WTC11 (cell line): ENCODE measurements at regions not wholly inside any gene's neighbourhood (a gene's known extent, or its start where the extent isn't known, plus 50 kb on each side); places are given as distances from the start of the nearest gene placed in this dataset.

Experiments
- ATAC-seq: fragments of 200-7000 bp; cut with Tn5 transposase; 2 replicates; pipeline ENCODE4 v1.10.0; 2021; ENCODE audit warnings: mild to moderate bottlenecking, moderate library complexity
- CTCF ChIA-PET: fragments of 300-600 bp; sonication (Branson Sonifier 250); formaldehyde crosslinking; loops from one replicate; lab custom pipeline; 2021; ENCODE audit warnings: antibody characterized with exemption; lab: Charles Lee
- POLR2A ChIA-PET: fragments of 350-600 bp; sonication (Branson Sonifier 250); formaldehyde crosslinking; loops from one replicate; lab custom pipeline; 2021; ENCODE audit warnings: antibody characterized with exemption; lab: Charles Lee
- DNase-seq: peaks from one replicate; pipeline ENCODE4 v3.0.0; 2021; ENCODE audit warnings: low spot score
- H3K27ac Mint-ChIP-seq: 2 replicates; pipeline ENCODE4 v1.8.0; 2021; ENCODE audit warnings: mixed read lengths
- H3K27me3 Mint-ChIP-seq: 2 replicates; pipeline ENCODE4 v1.8.0; 2021; ENCODE audit warnings: low read depth, mild to moderate bottlenecking, moderate library complexity, mixed read lengths
- H3K36me3 Mint-ChIP-seq: 2 replicates; pipeline ENCODE4 v1.8.0; 2021; ENCODE audit warnings: mixed read lengths
- H3K4me1 Mint-ChIP-seq: 2 replicates; pipeline ENCODE4 v1.8.0; 2022; ENCODE audit warnings: mixed read lengths
- H3K4me3 Mint-ChIP-seq: 2 replicates; pipeline ENCODE4 v1.8.0; 2021; ENCODE audit warnings: mild to moderate bottlenecking, moderate library complexity, mixed read lengths
- H3K9me3 Mint-ChIP-seq: 2 replicates; pipeline ENCODE4 v1.8.0; 2021; ENCODE audit warnings: mixed read lengths
- ATF3 ChIP-seq: sonication (generic); formaldehyde crosslinking; conservative IDR thresholded peaks from 2 replicates; pipeline ENCODE4 v1.8.1; 2022; ENCODE audit warnings: mild to moderate bottlenecking, missing genetic modification reagents
- CREM ChIP-seq: sonication (generic); formaldehyde crosslinking; IDR thresholded peaks from 2 replicates; pipeline ENCODE4 v1.8.1; 2022; ENCODE audit warnings: mild to moderate bottlenecking, missing genetic modification reagents, moderate library complexity
- E2F4 ChIP-seq: sonication (generic); formaldehyde crosslinking; IDR thresholded peaks from 2 replicates; pipeline ENCODE4 v1.8.1; 2022; ENCODE audit warnings: low read depth, mild to moderate bottlenecking, moderate library complexity, missing genetic modification reagents, borderline replicate concordance
- EMX1 ChIP-seq: fragments of 250-450 bp; sonication (Bioruptor Pico); IDR thresholded peaks from 2 replicates; pipeline ENCODE4 v1.8.0; 2021; ENCODE audit warnings: mild to moderate bottlenecking
- FOXJ3 ChIP-seq: sonication (generic); formaldehyde crosslinking; IDR thresholded peaks from 2 replicates; pipeline ENCODE4 v1.9.0; 2021; ENCODE audit warnings: missing genetic modification reagents, mild to moderate bottlenecking, borderline replicate concordance
- FOXK1 ChIP-seq: sonication (generic); formaldehyde crosslinking; IDR thresholded peaks from 2 replicates; pipeline ENCODE4 v1.8.0; 2022; ENCODE audit warnings: mild to moderate bottlenecking, moderate library complexity, missing genetic modification reagents
- KAT7 ChIP-seq: sonication (generic); formaldehyde crosslinking; IDR thresholded peaks from 2 replicates; pipeline ENCODE4 v1.8.1; 2023; ENCODE audit warnings: missing genetic modification reagents, mild to moderate bottlenecking, borderline replicate concordance
- NFATC4 ChIP-seq: fragments of 250-450 bp; sonication (Bioruptor Pico); IDR thresholded peaks from 2 replicates; pipeline ENCODE4 v1.9.0; 2021; ENCODE audit warnings: mild to moderate bottlenecking
- NFE2L1 ChIP-seq: sonication (generic); formaldehyde crosslinking; IDR thresholded peaks from 2 replicates; pipeline ENCODE4 v1.8.1; 2023; ENCODE audit warnings: missing genetic modification reagents
- NR1H2 ChIP-seq: sonication (generic); formaldehyde crosslinking; IDR thresholded peaks from 2 replicates; pipeline ENCODE4 v1.9.0; 2021; ENCODE audit warnings: mild to moderate bottlenecking, moderate library complexity, missing genetic modification reagents
- OVOL2 ChIP-seq: fragments of 250-450 bp; sonication (Bioruptor Pico); IDR thresholded peaks from 2 replicates; pipeline ENCODE4 v1.9.0; 2021; ENCODE audit warnings: mild to moderate bottlenecking, borderline replicate concordance
- PRRX2 ChIP-seq: fragments of 250-450 bp; sonication (Bioruptor Pico); IDR thresholded peaks from 2 replicates; pipeline ENCODE4 v1.8.0; 2021; ENCODE audit warnings: mild to moderate bottlenecking
- RELA ChIP-seq: sonication (generic); formaldehyde crosslinking; IDR thresholded peaks from 2 replicates; pipeline ENCODE4 v1.8.1; 2022; ENCODE audit warnings: missing genetic modification reagents, mild to moderate bottlenecking, borderline replicate concordance
- SOX15 ChIP-seq: fragments of 250-450 bp; sonication (Bioruptor Pico); IDR thresholded peaks from 2 replicates; pipeline ENCODE4 v1.9.0; 2021; ENCODE audit warnings: mild to moderate bottlenecking
- SP1 ChIP-seq: sonication (generic); formaldehyde crosslinking; conservative IDR thresholded peaks from 2 replicates; pipeline ENCODE4 v1.8.1; 2022; ENCODE audit warnings: missing genetic modification reagents
- TP53 ChIP-seq: sonication (generic); formaldehyde crosslinking; IDR thresholded peaks from 2 replicates; pipeline ENCODE4 v1.8.1; 2023; ENCODE audit warnings: mild to moderate bottlenecking, missing genetic modification reagents
- ZNF263 ChIP-seq: sonication (generic); formaldehyde crosslinking; IDR thresholded peaks from 2 replicates; pipeline ENCODE4 v1.8.1; 2022; ENCODE audit warnings: low read depth, mild to moderate bottlenecking, moderate library complexity, missing genetic modification reagents
- ZNF317 ChIP-seq: sonication (generic); formaldehyde crosslinking; IDR thresholded peaks from 2 replicates; pipeline ENCODE4 v1.8.1; 2023; ENCODE audit warnings: low read depth, mild to moderate bottlenecking, moderate library complexity, missing genetic modification reagents, borderline replicate concordance
- ZNF396 ChIP-seq: fragments of 250-450 bp; sonication (Bioruptor Pico); IDR thresholded peaks from 2 replicates; pipeline ENCODE4 v1.8.0; 2021; ENCODE audit warnings: mild to moderate bottlenecking, moderate library complexity, borderline replicate concordance
- ZNF671 ChIP-seq: fragments of 250-450 bp; sonication (Bioruptor Pico); IDR thresholded peaks from 2 replicates; pipeline ENCODE4 v1.8.0; 2021; ENCODE audit warnings: mild to moderate bottlenecking
- TF ChIP-seq, protein P1 (sequence below): fragments of 250-450 bp; sonication (Bioruptor Pico); IDR thresholded peaks from 2 replicates; pipeline ENCODE4 v1.9.0; 2021; ENCODE audit warnings: moderate library complexity, mild to moderate bottlenecking, inconsistent platforms, borderline replicate concordance
- TF ChIP-seq, protein P2 (sequence below): sonication (generic); formaldehyde crosslinking; IDR thresholded peaks from 2 replicates; pipeline ENCODE4 v1.8.1; 2023; ENCODE audit warnings: mild to moderate bottlenecking, missing genetic modification reagents, borderline replicate concordance
- TF ChIP-seq, protein P3 (sequence below): sonication (generic); formaldehyde crosslinking; IDR thresholded peaks from 2 replicates; pipeline ENCODE4 v1.8.0; 2022; ENCODE audit warnings: mild to moderate bottlenecking, missing genetic modification reagents
- TF ChIP-seq, protein P4 (sequence below): sonication (generic); formaldehyde crosslinking; IDR thresholded peaks from 2 replicates; pipeline ENCODE4 v1.8.0; 2023; ENCODE audit warnings: missing genetic modification reagents

GRCh38 chr15:53359038-53359437, 400.4 kb downstream of the WDR72 start:
- CTCF ChIA-PET, result no interaction called here
- H3K4me1 Mint-ChIP-seq, result no peaks in the 10 kb centered on the region
- H3K27me3 Mint-ChIP-seq, result no peaks in the 10 kb centered on the region; the same call in 1 of the 2 replicates
- H3K4me3 Mint-ChIP-seq, result no peak overlapping the region
- no peaks in the 10 kb centered on the region for H3K9me3 Mint-ChIP-seq
- POLR2A ChIA-PET, result no interaction called here
- no peak for ATAC-seq
- no peak overlapping the region for H3K27ac Mint-ChIP-seq
- H3K36me3 Mint-ChIP-seq, result no peaks in the 10 kb centered on the region
- TF ChIP-seq ZNF396 (CRISPR knock-in tag) (no peak), SP1 (CRISPR knock-in tag) (no peak), RELA (CRISPR knock-in tag) (no peak), E2F4 (CRISPR knock-in tag) (no peak), CREM (no peak), FOXK1 (no peak), FOXJ3 (CRISPR knock-in tag) (no peak), EMX1 (CRISPR knock-in tag) (no peak), NR1H2 (CRISPR knock-in tag) (no peak)
- TF ChIP-seq, protein P1, sequence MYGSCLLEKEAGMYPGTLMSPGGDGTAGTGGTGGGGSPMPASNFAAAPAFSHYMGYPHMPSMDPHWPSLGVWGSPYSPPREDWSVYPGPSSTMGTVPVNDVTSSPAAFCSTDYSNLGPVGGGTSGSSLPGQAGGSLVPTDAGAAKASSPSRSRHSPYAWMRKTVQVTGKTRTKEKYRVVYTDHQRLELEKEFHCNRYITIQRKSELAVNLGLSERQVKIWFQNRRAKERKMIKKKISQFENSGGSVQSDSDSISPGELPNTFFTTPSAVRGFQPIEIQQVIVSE (CRISPR knock-in tag), result no peak
- DNase-seq, result no peak

DNA sequence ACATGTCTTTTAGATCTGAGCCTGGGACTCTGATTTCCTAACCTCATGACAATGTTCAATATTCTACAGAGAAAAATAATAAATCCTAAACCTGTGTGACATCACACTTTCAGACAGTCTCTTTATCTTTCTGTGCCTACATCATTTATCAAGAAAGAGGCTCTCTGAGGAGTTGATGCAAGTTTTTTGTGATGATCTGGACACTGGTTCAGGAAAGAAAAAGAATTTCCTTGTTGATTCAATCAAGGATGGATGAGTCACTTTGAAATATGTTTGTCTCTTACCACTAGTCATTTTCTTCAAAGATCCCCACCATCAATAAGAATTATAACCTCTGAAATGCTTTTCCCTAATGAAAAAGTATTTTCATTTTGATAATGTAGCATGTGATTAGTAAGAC, 404.6 kb downstream of the WDR72 start:
- ATAC-seq, result no peak
- Mint-ChIP-seq H3K4me1 (no peaks in the 10 kb centered on the region), H3K36me3 (no peaks in the 10 kb centered on the region), H3K27me3 (no peaks in the 10 kb centered on the region), H3K4me3 (no peak overlapping the region)
- DNase-seq, result no peak
- POLR2A ChIA-PET, result no interaction called here
- TF ChIP-seq TP53 (no peak), NFE2L1 (CRISPR knock-in tag) (no peak), KAT7 (CRISPR knock-in tag) (no peak), OVOL2 (CRISPR knock-in tag) (no peak), ATF3 (CRISPR knock-in tag) (no peak), ZNF317 (CRISPR knock-in tag) (no peak), PRRX2 (no peak), FOXJ3 (CRISPR knock-in tag) (no peak), SOX15 (no peak), ZNF263 (CRISPR knock-in tag) (no peak), NFATC4 (CRISPR knock-in tag) (no peak), ZNF671 (CRISPR knock-in tag) (no peak)
- TF ChIP-seq, protein P2, sequence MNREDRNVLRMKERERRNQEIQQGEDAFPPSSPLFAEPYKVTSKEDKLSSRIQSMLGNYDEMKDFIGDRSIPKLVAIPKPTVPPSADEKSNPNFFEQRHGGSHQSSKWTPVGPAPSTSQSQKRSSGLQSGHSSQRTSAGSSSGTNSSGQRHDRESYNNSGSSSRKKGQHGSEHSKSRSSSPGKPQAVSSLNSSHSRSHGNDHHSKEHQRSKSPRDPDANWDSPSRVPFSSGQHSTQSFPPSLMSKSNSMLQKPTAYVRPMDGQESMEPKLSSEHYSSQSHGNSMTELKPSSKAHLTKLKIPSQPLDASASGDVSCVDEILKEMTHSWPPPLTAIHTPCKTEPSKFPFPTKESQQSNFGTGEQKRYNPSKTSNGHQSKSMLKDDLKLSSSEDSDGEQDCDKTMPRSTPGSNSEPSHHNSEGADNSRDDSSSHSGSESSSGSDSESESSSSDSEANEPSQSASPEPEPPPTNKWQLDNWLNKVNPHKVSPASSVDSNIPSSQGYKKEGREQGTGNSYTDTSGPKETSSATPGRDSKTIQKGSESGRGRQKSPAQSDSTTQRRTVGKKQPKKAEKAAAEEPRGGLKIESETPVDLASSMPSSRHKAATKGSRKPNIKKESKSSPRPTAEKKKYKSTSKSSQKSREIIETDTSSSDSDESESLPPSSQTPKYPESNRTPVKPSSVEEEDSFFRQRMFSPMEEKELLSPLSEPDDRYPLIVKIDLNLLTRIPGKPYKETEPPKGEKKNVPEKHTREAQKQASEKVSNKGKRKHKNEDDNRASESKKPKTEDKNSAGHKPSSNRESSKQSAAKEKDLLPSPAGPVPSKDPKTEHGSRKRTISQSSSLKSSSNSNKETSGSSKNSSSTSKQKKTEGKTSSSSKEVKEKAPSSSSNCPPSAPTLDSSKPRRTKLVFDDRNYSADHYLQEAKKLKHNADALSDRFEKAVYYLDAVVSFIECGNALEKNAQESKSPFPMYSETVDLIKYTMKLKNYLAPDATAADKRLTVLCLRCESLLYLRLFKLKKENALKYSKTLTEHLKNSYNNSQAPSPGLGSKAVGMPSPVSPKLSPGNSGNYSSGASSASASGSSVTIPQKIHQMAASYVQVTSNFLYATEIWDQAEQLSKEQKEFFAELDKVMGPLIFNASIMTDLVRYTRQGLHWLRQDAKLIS (CRISPR knock-in tag), result no peak
- TF ChIP-seq, protein P3, sequence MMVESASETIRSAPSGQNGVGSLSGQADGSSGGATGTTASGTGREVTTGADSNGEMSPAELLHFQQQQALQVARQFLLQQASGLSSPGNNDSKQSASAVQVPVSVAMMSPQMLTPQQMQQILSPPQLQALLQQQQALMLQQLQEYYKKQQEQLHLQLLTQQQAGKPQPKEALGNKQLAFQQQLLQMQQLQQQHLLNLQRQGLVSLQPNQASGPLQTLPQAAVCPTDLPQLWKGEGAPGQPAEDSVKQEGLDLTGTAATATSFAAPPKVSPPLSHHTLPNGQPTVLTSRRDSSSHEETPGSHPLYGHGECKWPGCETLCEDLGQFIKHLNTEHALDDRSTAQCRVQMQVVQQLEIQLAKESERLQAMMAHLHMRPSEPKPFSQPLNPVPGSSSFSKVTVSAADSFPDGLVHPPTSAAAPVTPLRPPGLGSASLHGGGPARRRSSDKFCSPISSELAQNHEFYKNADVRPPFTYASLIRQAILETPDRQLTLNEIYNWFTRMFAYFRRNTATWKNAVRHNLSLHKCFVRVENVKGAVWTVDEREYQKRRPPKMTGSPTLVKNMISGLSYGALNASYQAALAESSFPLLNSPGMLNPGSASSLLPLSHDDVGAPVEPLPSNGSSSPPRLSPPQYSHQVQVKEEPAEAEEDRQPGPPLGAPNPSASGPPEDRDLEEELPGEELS (CRISPR knock-in tag), result no peak
- TF ChIP-seq, protein P4, sequence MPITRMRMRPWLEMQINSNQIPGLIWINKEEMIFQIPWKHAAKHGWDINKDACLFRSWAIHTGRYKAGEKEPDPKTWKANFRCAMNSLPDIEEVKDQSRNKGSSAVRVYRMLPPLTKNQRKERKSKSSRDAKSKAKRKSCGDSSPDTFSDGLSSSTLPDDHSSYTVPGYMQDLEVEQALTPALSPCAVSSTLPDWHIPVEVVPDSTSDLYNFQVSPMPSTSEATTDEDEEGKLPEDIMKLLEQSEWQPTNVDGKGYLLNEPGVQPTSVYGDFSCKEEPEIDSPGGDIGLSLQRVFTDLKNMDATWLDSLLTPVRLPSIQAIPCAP (CRISPR knock-in tag), result no peak
- TF ChIP-seq, all 79 proteins: peak for 0
- Mint-ChIP-seq H3K9me3 (no peaks in the 10 kb centered on the region), H3K27ac (no peak overlapping the region)
- CTCF ChIA-PET, result no interaction called here
